Fibroblast of lung (primary cell): ENCODE measurements at regions not wholly inside any gene's neighbourhood (a gene's known extent, or its start where the extent isn't known, plus 50 kb on each side); places are given as distances from the start of the nearest gene placed in this dataset.

Experiments
- DNase-seq, 2 donors: peaks; one replicate each; pipeline versions ENCODE4 v3.0.0 to v3.0.0-alpha.2; 2010; ENCODE audit warnings: low read depth in 2 of 2
- H2AFZ ChIP-seq: 2 replicates; pipeline ENCODE4 v1.5.1; 2012; ENCODE audit warnings: low read length, control low read depth, inconsistent platforms
- H3K27ac ChIP-seq: 2 replicates; pipeline ENCODE4 v1.5.1; 2011; ENCODE audit warnings: low read length, control low read depth; ENCODE audit not compliant: insufficient read depth
- H3K27me3 ChIP-seq: 2 replicates; pipeline ENCODE4 v1.5.1; 2011; ENCODE audit warnings: mild to moderate bottlenecking, low read length; ENCODE audit not compliant: control insufficient read depth, insufficient read depth
- H3K36me3 ChIP-seq: 2 replicates; pipeline ENCODE4 v1.5.1; 2011; ENCODE audit warnings: low read length; ENCODE audit not compliant: control insufficient read depth, insufficient read depth
- H3K4me1 ChIP-seq: 2 replicates; pipeline ENCODE4 v1.5.1; 2011; ENCODE audit warnings: low read length; ENCODE audit not compliant: control insufficient read depth, insufficient read depth; ENCODE audit errors: extremely low read depth
- H3K4me2 ChIP-seq: 2 replicates; pipeline ENCODE4 v1.5.1; 2011; ENCODE audit warnings: low read length, control low read depth; ENCODE audit not compliant: insufficient read depth; ENCODE audit errors: extremely low read depth
- H3K4me3 ChIP-seq, 4 experiments: fragments of 200-600 bp in 1 of 4; sonication (generic) in 1 of 4; replicated peaks in 1 of 4; 2 replicates each; pipeline ENCODE4 v1.5.1; 2011 to 2016; ENCODE audit warnings: low read length in 4 of 4, low read depth in 3 of 4, mild to moderate bottlenecking in 3 of 4, control low read depth in 2 of 4, inconsistent platforms in 1 of 4, mixed read lengths in 1 of 4; ENCODE audit not compliant: insufficient read depth in 1 of 4; ENCODE audit errors: control extremely low read depth in 1 of 4
- H3K79me2 ChIP-seq: 2 replicates; pipeline ENCODE4 v1.5.1; 2012; ENCODE audit warnings: mild to moderate bottlenecking, low read length, inconsistent platforms; ENCODE audit not compliant: control insufficient read depth, insufficient read depth
- H3K9ac ChIP-seq: 2 replicates; pipeline ENCODE4 v1.5.1; 2011; ENCODE audit warnings: mild to moderate bottlenecking, low read length, control low read depth; ENCODE audit not compliant: insufficient read depth
- H3K9me3 ChIP-seq: 2 replicates; pipeline ENCODE4 v1.5.1; 2012; ENCODE audit warnings: low read depth, low read length; ENCODE audit not compliant: control insufficient read depth, insufficient read depth
- H4K20me1 ChIP-seq: 2 replicates; pipeline ENCODE4 v1.5.1; 2011; ENCODE audit warnings: low read length; ENCODE audit not compliant: control insufficient read depth, insufficient read depth; ENCODE audit errors: extremely low read depth
- CTCF ChIP-seq, 2 donors: IDR thresholded peaks in 1 of 2; conservative IDR thresholded peaks in 1 of 2; 1 replicate in 1 of 2; 2 replicates in 1 of 2; pipeline ENCODE4 v1.5.1; 2011 to 2012; ENCODE audit warnings: low read length in 2 of 2, control low read depth in 1 of 2, inconsistent platforms in 1 of 2, low read depth in 1 of 2, mild to moderate bottlenecking in 1 of 2
- EZH2 ChIP-seq: IDR thresholded peaks from 2 replicates; pipeline ENCODE4 v1.5.1; 2012; ENCODE audit warnings: low read length, control low read depth, mild to moderate bottlenecking; ENCODE audit errors: missing control alignments

GRCh38 chrX:44428989-44429627 is 85.6 kb upstream of the EFHC2 start:
- H3K27me3 ChIP-seq = no peaks in the 10 kb centered on the region
- no peaks in the 10 kb centered on the region for H3K79me2 ChIP-seq
- no peak for TF ChIP-seq EZH2
- no peak for TF ChIP-seq CTCF (conservative IDR thresholded peaks at IDR 0.05 in 1 of 2, IDR thresholded peaks at IDR 0.05 in 1 of 2; ENCODE audit: low read depth in 1 of 2, low read length in 2 of 2)
- no peaks in the 10 kb centered on the region for H3K9me3 ChIP-seq
- H3K27ac ChIP-seq = no peak overlapping the region
- no peak overlapping the region for H3K4me3 ChIP-seq
- H3K4me1 ChIP-seq = no peaks in the 10 kb centered on the region
- no peak overlapping the region for H3K4me2 ChIP-seq
- no peaks in the 10 kb centered on the region for H3K36me3 ChIP-seq
- no peak for DNase-seq
- H2AFZ ChIP-seq = no peak overlapping the region
- no peaks in the 10 kb centered on the region for H4K20me1 ChIP-seq
- H3K9ac ChIP-seq = no peak overlapping the region

GRCh38 chrX:44422631-44423030 is 79.2 kb upstream of the EFHC2 start:
- Histone ChIP-seq H3K9ac (no peak overlapping the region), H3K9me3 (no peaks in the 10 kb centered on the region), H3K4me1 (no peaks in the 10 kb centered on the region), H4K20me1 (no peaks in the 10 kb centered on the region), H3K36me3 (no peaks in the 10 kb centered on the region), H3K27ac (no peak overlapping the region), H2AFZ (no peak overlapping the region), H3K79me2 (no peaks in the 10 kb centered on the region), H3K4me2 (no peak overlapping the region), H3K4me3 (no peak overlapping the region), H3K27me3 (no peaks in the 10 kb centered on the region)
- DNase-seq = peak in 1 of 2 donors; percentile 35
- TF ChIP-seq EZH2 (no peak), CTCF (conservative IDR thresholded peaks at IDR 0.05 in 1 of 2, IDR thresholded peaks at IDR 0.05 in 1 of 2; ENCODE audit: low read depth in 1 of 2, low read length in 2 of 2) (no peak)

- H3K27me3 ChIP-seq = no peaks in the 10 kb centered on the region
Observed at GRCh38 chrX:44415639-44416386, 72.3 kb upstream of the EFHC2 start.

More at GRCh38 chrX:44415639-44416386, 72.3 kb upstream of the EFHC2 start:
- no peak overlapping the region for H2AFZ ChIP-seq
- TF ChIP-seq EZH2 (no peak), CTCF (conservative IDR thresholded peaks at IDR 0.05 in 1 of 2, IDR thresholded peaks at IDR 0.05 in 1 of 2; ENCODE audit: low read depth in 1 of 2, low read length in 2 of 2) (no peak)
- no peak overlapping the region for H3K27ac ChIP-seq
- DNase-seq = no peak
- no peak overlapping the region for H3K4me3 ChIP-seq
- no peaks in the 10 kb centered on the region for H3K36me3 ChIP-seq
- no peak overlapping the region for H3K4me2 ChIP-seq
- no peaks in the 10 kb centered on the region for H4K20me1 ChIP-seq
- H3K9ac ChIP-seq = no peak overlapping the region
- H3K9me3 ChIP-seq = no peaks in the 10 kb centered on the region
- H3K4me1 ChIP-seq = no peaks in the 10 kb centered on the region
- H3K79me2 ChIP-seq = no peaks in the 10 kb centered on the region
